Gastrocnemius medialis (tissue), 4 donors: ENCODE measurements at regions not wholly inside any gene's neighbourhood (a gene's known extent, or its start where the extent isn't known, plus 50 kb on each side); places are given as distances from the start of the nearest gene placed in this dataset.

ENCODE experiments used
- POLR2A ChIP-seq, 2 donors: fragments of 450-650 bp; IDR thresholded peaks; one replicate each; pipeline ENCODE4 v1.6.1; 2017; ENCODE audit warnings: antibody characterized with exemption in 2 of 2, mild to moderate bottlenecking in 2 of 2, moderate library complexity in 2 of 2
- TF ChIP-seq, protein P1 (sequence below), 5 experiments: fragments of 450-650 bp in 3 of 5; fragments of 200-600 bp in 2 of 5; sonication (generic) in 2 of 5; IDR thresholded peaks in 4 of 5; conservative IDR thresholded peaks in 1 of 5; 1 replicate in 4 of 5; 2 replicates in 1 of 5; pipeline ENCODE4 v1.5.1; 2016 to 2019; ENCODE audit warnings: antibody characterized with exemption in 5 of 5, mild to moderate bottlenecking in 3 of 5, moderate library complexity in 3 of 5

DNA sequence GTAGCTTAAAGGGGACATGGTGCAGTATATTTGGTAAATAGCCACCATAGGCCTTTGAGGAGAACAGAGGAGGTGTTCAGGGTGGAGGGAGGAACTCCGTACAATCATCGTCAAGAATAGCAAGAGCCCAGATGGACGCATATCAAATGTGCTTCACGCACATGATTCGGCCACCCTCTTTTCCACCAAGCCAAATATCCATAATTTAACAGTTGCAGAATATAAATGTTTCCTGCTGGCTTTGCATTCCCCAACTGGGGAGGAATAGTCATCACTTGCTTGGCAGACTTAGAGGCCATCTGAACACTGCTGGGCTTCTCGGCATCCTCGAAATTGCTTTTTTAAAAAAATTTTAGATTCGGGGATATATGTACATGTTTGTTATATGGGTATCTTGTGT, 111.9 kb upstream of the ERCC4 start:
- TF ChIP-seq, protein P1, sequence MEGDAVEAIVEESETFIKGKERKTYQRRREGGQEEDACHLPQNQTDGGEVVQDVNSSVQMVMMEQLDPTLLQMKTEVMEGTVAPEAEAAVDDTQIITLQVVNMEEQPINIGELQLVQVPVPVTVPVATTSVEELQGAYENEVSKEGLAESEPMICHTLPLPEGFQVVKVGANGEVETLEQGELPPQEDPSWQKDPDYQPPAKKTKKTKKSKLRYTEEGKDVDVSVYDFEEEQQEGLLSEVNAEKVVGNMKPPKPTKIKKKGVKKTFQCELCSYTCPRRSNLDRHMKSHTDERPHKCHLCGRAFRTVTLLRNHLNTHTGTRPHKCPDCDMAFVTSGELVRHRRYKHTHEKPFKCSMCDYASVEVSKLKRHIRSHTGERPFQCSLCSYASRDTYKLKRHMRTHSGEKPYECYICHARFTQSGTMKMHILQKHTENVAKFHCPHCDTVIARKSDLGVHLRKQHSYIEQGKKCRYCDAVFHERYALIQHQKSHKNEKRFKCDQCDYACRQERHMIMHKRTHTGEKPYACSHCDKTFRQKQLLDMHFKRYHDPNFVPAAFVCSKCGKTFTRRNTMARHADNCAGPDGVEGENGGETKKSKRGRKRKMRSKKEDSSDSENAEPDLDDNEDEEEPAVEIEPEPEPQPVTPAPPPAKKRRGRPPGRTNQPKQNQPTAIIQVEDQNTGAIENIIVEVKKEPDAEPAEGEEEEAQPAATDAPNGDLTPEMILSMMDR (IDR thresholded peaks at IDR 0.05 in 4 of 5, conservative IDR thresholded peaks at IDR 0.05 in 1 of 5) = no peak
- no peak for TF ChIP-seq POLR2A (IDR thresholded peaks at IDR 0.05)
